B cell (primary cell): ENCODE measurements at regions not wholly inside any gene's neighbourhood (a gene's known extent, or its start where the extent isn't known, plus 50 kb on each side); places are given as distances from the start of the nearest gene placed in this dataset.

Experiments
- ATAC-seq: fragments of 200-7000 bp; cut with Tn5 transposase; one replicate; pipeline ENCODE4 v1.10.0; 2021; ENCODE audit warnings: low read depth, mild to moderate bottlenecking, moderate number of reproducible peaks, moderate library complexity
- CTCF ChIA-PET: fragments of 350-600 bp; sonication (Branson Sonifier 250); formaldehyde crosslinking; loops from one replicate; lab custom pipeline; 2021; ENCODE audit warnings: antibody characterized with exemption, inconsistent platforms; lab: Charles Lee
- POLR2A ChIA-PET: fragments of 350-600 bp; sonication (Branson Sonifier 250); formaldehyde crosslinking; loops from one replicate; lab custom pipeline; 2021; ENCODE audit warnings: antibody characterized with exemption; lab: Charles Lee
- DNase-seq: peaks from one replicate; pipeline ENCODE4 v3.0.0; 2013
- H2AFZ ChIP-seq: 2 replicates; pipeline ENCODE4 v1.6.1; 2012; ENCODE audit warnings: mild to moderate bottlenecking, low read depth, low read length; ENCODE audit not compliant: insufficient read depth, poor library complexity, severe bottlenecking
- H3K27ac ChIP-seq, 2 donors: 1 replicate in 1 of 2; 2 replicates in 1 of 2; pipeline ENCODE4 v1.5.1; 2012 to 2013; ENCODE audit warnings: low read length in 2 of 2, mild to moderate bottlenecking in 2 of 2, moderate library complexity in 1 of 2
- H3K27me3 ChIP-seq, 4 experiments: fragments of 200-600 bp in 1 of 4; sonication (generic) in 1 of 4; replicated peaks in 1 of 4; 1 replicate in 2 of 4; 2 replicates in 2 of 4; pipeline versions ENCODE4 v1.6.1 to v1.7.0; 2013 to 2016; ENCODE audit warnings: low read length in 3 of 4, mild to moderate bottlenecking in 2 of 4, mixed read lengths in 1 of 4, moderate library complexity in 1 of 4; ENCODE audit not compliant: insufficient read depth in 4 of 4, control insufficient read depth in 3 of 4; ENCODE audit errors: control extremely low read depth in 1 of 4
- H3K36me3 ChIP-seq, 2 experiments: replicated peaks in 1 of 2; 1 replicate in 1 of 2; 2 replicates in 1 of 2; pipeline versions ENCODE4 v1.6.1 to v1.7.1; 2013; ENCODE audit warnings: low read length in 1 of 2; ENCODE audit not compliant: insufficient read depth in 2 of 2, control insufficient read depth in 1 of 2; ENCODE audit errors: control extremely low read depth in 1 of 2, extremely low read depth in 1 of 2
- H3K4me1 ChIP-seq, 2 donors: fragments of 200-600 bp in 1 of 2; sonication (generic) in 1 of 2; 1 replicate in 1 of 2; 2 replicates in 1 of 2; pipeline versions ENCODE4 v1.5.1 to v1.6.1; 2013 to 2017; ENCODE audit warnings: low read length in 2 of 2; ENCODE audit not compliant: control insufficient read depth in 2 of 2, insufficient read depth in 2 of 2
- H3K4me2 ChIP-seq: replicated peaks from 2 replicates; pipeline ENCODE3; 2012; ENCODE audit warnings: mild to moderate bottlenecking, low read depth, low read length; ENCODE audit not compliant: poor library complexity, severe bottlenecking
- H3K4me3 ChIP-seq, 5 experiments: fragments of 200-600 bp in 1 of 5; sonication (generic) in 1 of 5; 1 replicate in 3 of 5; 2 replicates in 2 of 5; pipeline versions ENCODE4 v1.5.1 to v1.7.0; 2011 to 2016; ENCODE audit warnings: low read length in 4 of 5, mild to moderate bottlenecking in 4 of 5, low read depth in 2 of 5, control low read depth in 1 of 5, moderate library complexity in 1 of 5; ENCODE audit not compliant: insufficient read depth in 1 of 5; ENCODE audit errors: control extremely low read depth in 1 of 5, extremely low read depth in 1 of 5
- H3K79me2 ChIP-seq: fragments of 200-600 bp; sonication (generic); one replicate; pipeline ENCODE4 v1.6.0; 2016; ENCODE audit warnings: low read length; ENCODE audit not compliant: control insufficient read depth, insufficient read depth
- H3K9ac ChIP-seq: fragments of 200-600 bp; sonication (generic); 2 replicates; pipeline ENCODE4 v1.6.1; 2017; ENCODE audit warnings: mild to moderate bottlenecking, low read length, moderate library complexity
- H3K9me3 ChIP-seq, 3 donors: one replicate each; pipeline versions ENCODE4 v1.6.1 to v1.7.1; 2013; ENCODE audit warnings: low read length in 2 of 3; ENCODE audit not compliant: control insufficient read depth in 2 of 3, insufficient read depth in 1 of 3; ENCODE audit errors: control extremely low read depth in 1 of 3
- H4K20me1 ChIP-seq: 2 replicates; pipeline ENCODE4 v1.6.0; 2012; ENCODE audit warnings: mild to moderate bottlenecking, low read length; ENCODE audit not compliant: insufficient read depth, control insufficient read depth, poor library complexity, severe bottlenecking
- H3K27ac Mint-ChIP-seq: one replicate; pipeline ENCODE4 v1.8.0; 2021; ENCODE audit warnings: mixed read lengths
- H3K27me3 Mint-ChIP-seq: one replicate; pipeline ENCODE4 v1.8.0; 2021; ENCODE audit warnings: mixed read lengths
- H3K4me1 Mint-ChIP-seq: one replicate; pipeline ENCODE4 v1.8.0; 2021; ENCODE audit warnings: mixed read lengths
- H3K4me3 Mint-ChIP-seq: one replicate; pipeline ENCODE4 v1.8.0; 2021; ENCODE audit warnings: mixed read lengths
- H3K9me3 Mint-ChIP-seq: one replicate; pipeline ENCODE4 v1.8.0; 2022; ENCODE audit warnings: mixed read lengths; ENCODE audit not compliant: insufficient read depth
- EZH2 ChIP-seq: IDR thresholded peaks from 2 replicates; pipeline ENCODE4 v1.6.1; 2012; ENCODE audit warnings: borderline replicate concordance, low read depth, mild to moderate bottlenecking, moderate library complexity, low read length; ENCODE audit not compliant: insufficient read depth, poor library complexity, severe bottlenecking
- WGBS: methylation state at CpG from one replicate; pipeline ENCODE4 v1.1.5; 2013; ENCODE audit warnings: missing lambda C conversion rate; ENCODE audit not compliant: insufficient coverage; 5-methylcytosine and 5-hydroxymethylcytosine counted together
- intact Hi-C: fragments of 100-400 bp; cut with micrococcal nuclease; formaldehyde crosslinking; loops from one replicate; pipeline ENCODE4 v1.10.0; 2022
- TF ChIP-seq, protein P1 (sequence below): fragments of 200-600 bp; IDR thresholded peaks from one replicate; pipeline ENCODE4 v1.8.0; 2022; ENCODE audit warnings: antibody characterized with exemption, mild to moderate bottlenecking

DNA sequence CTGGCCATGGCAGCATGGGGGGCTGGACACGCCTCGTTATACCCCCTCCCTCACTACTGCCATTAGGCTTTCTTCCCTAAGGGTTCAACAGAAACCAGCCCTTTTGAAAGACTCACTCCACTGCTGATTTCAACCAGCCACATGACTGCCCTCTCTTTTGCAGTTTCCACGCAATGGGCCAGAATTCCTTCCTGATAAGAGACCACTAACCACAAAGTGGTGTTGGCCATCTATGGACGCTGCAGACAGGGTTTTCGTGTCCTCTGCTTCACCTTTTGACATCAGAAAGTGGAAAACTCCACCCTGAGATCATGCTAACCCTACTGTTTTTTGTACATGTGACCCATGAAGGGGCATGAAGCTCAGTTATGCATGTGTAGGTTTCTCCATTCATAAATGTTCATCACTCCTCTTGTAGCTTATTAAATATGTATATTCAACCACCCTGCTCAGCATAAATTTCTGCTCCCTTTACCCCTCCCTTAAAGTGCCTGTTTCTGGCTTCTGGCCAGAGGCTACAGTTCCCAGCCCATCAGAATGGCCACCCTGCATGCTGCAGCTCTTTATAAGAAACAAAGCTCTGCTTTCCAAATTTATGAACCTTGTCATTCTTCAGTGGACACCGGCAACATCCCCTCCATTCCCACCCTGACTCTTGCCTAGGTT lies 105.6 kb upstream of the KCNK12 start:
- ChIA-PET POLR2A (no interaction called here), CTCF (interaction anchor here (1.4 kb wide), 1 partner anchor 91 kb away, joined by 5 read pairs; no protein-coding TSS in a partner anchor)
- no peak for DNase-seq

DNA sequence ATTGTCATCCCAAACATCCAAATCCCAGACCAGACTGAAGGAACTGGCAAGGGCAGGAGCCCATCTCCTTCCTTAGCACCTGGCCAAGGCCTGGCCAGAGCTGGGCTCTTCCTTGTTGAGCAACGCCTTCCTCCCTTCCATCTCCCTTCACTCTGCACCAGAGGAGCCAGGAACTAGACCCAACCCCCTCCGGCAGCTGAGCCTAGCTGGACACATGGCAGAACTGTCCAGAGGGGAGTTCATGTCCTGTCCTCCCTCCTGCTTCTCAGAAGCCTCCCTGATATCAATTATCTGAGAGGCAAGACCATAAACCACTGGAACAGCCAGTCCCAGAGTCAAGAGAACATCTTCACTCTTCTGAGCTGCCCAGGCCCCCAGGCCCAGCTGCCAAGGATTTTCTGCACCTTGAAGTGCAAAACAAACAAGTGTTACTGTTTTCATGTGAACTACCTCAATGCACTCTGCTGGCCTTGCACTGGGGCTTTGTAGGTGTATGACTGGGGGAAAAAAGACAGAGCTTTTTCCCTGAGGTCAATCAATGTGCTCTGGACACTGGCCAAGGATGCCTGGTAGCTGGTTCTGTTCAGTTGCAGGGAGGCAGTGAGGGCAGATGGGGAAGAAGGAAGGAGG lies 104.5 kb upstream of the KCNK12 start:
- Histone ChIP-seq H3K9me3 (peaks cover 0 to 16% (median 1%) of the 10 kb centered on the region in 3 donors), H2AFZ (no peak overlapping the region), H4K20me1 (no peaks in the 10 kb centered on the region), H3K4me1 (no peaks in the 10 kb centered on the region), H3K27me3 (no peaks in the 10 kb centered on the region), H3K9ac (no peak overlapping the region), H3K36me3 (no peaks in the 10 kb centered on the region), H3K27ac (no peak overlapping the region), H3K4me3 (no peak overlapping the region), H3K4me2 (no peak overlapping the region), H3K79me2 (no peaks in the 10 kb centered on the region)
- CTCF ChIA-PET, result no interaction called here
- Mint-ChIP-seq H3K4me1 (no peaks in the 10 kb centered on the region), H3K27ac (no peak overlapping the region), H3K4me3 (no peak overlapping the region), H3K9me3 (no peaks in the 10 kb centered on the region), H3K27me3 (no peaks in the 10 kb centered on the region)
- WGBS, result 90% methylated on average over 2 of the region's 2 CpGs
- TF ChIP-seq, protein P1, sequence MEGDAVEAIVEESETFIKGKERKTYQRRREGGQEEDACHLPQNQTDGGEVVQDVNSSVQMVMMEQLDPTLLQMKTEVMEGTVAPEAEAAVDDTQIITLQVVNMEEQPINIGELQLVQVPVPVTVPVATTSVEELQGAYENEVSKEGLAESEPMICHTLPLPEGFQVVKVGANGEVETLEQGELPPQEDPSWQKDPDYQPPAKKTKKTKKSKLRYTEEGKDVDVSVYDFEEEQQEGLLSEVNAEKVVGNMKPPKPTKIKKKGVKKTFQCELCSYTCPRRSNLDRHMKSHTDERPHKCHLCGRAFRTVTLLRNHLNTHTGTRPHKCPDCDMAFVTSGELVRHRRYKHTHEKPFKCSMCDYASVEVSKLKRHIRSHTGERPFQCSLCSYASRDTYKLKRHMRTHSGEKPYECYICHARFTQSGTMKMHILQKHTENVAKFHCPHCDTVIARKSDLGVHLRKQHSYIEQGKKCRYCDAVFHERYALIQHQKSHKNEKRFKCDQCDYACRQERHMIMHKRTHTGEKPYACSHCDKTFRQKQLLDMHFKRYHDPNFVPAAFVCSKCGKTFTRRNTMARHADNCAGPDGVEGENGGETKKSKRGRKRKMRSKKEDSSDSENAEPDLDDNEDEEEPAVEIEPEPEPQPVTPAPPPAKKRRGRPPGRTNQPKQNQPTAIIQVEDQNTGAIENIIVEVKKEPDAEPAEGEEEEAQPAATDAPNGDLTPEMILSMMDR, result no peak
- no peak for TF ChIP-seq EZH2
- POLR2A ChIA-PET, result no interaction called here
- intact Hi-C loops, result no loop called here
- DNase-seq (no peak), ATAC-seq (no peak)

More for the DNA sequence above, 105.6 kb upstream of the KCNK12 start:
- Mint-ChIP-seq H3K9me3 (no peaks in the 10 kb centered on the region), H3K4me1 (no peaks in the 10 kb centered on the region), H3K27ac (no peak overlapping the region), H3K27me3 (no peaks in the 10 kb centered on the region), H3K4me3 (no peak overlapping the region)
- no peak for TF ChIP-seq EZH2
- TF ChIP-seq, protein P1, result no peak
- Histone ChIP-seq H4K20me1 (no peaks in the 10 kb centered on the region), H3K36me3 (no peaks in the 10 kb centered on the region), H3K79me2 (no peaks in the 10 kb centered on the region), H3K4me1 (no peaks in the 10 kb centered on the region), H2AFZ (no peak overlapping the region), H3K27ac (no peak overlapping the region), H3K4me3 (no peak overlapping the region), H3K27me3 (no peaks in the 10 kb centered on the region), H3K9ac (no peak overlapping the region), H3K4me2 (no peak overlapping the region), H3K9me3 (peaks cover 0 to 16% (median 1%) of the 10 kb centered on the region in 3 donors)
- intact Hi-C loops, result no loop called here
- ATAC-seq, result no peak
- WGBS, result 79% methylated on average over 6 of the region's 6 CpGs
